ENCODE measurements at regions not wholly inside any gene's neighbourhood (a gene's known extent, or its start where the extent isn't known, plus 50 kb on each side); places are given as distances from the start of the nearest gene placed in this dataset.
"Not testable (repeated sequence)": the region's sequence is repeated elsewhere in the genome, so short reads cannot be mapped to it uniquely, and the experiment has no call there.

- intact Hi-C loops (cut with micrococcal nuclease) = no loop called here
- no peaks in the 10 kb centered on the region for H3K36me3 Mint-ChIP-seq (ENCODE audit: low read depth)
- no peaks in the 10 kb centered on the region for H3K4me1 Mint-ChIP-seq (ENCODE audit: low read depth)
- peaks cover 12% of the 10 kb centered on the region for H3K27me3 Mint-ChIP-seq (ENCODE audit: insufficient read depth)
- no peak for DNase-seq (ENCODE audit: low spot score)
- H3K9me3 Mint-ChIP-seq = no peaks in the 10 kb centered on the region
- H3K27ac Mint-ChIP-seq = no peak overlapping the region
- no peak overlapping the region for H3K4me3 Mint-ChIP-seq
Observed at GRCh38 chr16:79392081-79392480, 208.5 kb downstream of the MAF start.

- Mint-ChIP-seq H3K36me3 (ENCODE audit: low read depth) (no peaks in the 10 kb centered on the region), H3K27me3 (ENCODE audit: insufficient read depth) (peaks cover 12% of the 10 kb centered on the region), H3K27ac (no peak overlapping the region), H3K4me1 (ENCODE audit: low read depth) (no peaks in the 10 kb centered on the region), H3K4me3 (no peak overlapping the region), H3K9me3 (no peaks in the 10 kb centered on the region)
- no peak for DNase-seq (ENCODE audit: low spot score)
- intact Hi-C loops (cut with micrococcal nuclease) = no loop called here
Observed at GRCh38 chr16:79391395-79391794, 209.1 kb downstream of the MAF start.

- intact Hi-C loops (cut with micrococcal nuclease) = no loop called here
- Mint-ChIP-seq H3K4me1 (ENCODE audit: low read depth) (no peaks in the 10 kb centered on the region), H3K4me3 (no peak overlapping the region), H3K27ac (no peak overlapping the region), H3K27me3 (ENCODE audit: insufficient read depth) (peaks cover 12% of the 10 kb centered on the region), H3K36me3 (ENCODE audit: low read depth) (no peaks in the 10 kb centered on the region), H3K9me3 (no peaks in the 10 kb centered on the region)
- DNase-seq (ENCODE audit: low spot score) = no peak
Observed at GRCh38 chr16:79390481-79391051, 210.0 kb downstream of the MAF start.

- Mint-ChIP-seq H3K36me3 (ENCODE audit: low read depth) (no peaks in the 10 kb centered on the region), H3K27ac (no peak overlapping the region), H3K27me3 (ENCODE audit: insufficient read depth) (peaks cover 12% of the 10 kb centered on the region), H3K9me3 (no peaks in the 10 kb centered on the region), H3K4me1 (ENCODE audit: low read depth) (no peaks in the 10 kb centered on the region), H3K4me3 (no peak overlapping the region)
- no peak for DNase-seq (ENCODE audit: low spot score)
- intact Hi-C loops (cut with micrococcal nuclease) = no loop called here
Observed at GRCh38 chr16:79388396-79388795, 212.1 kb downstream of the MAF start.

GRCh38 chr16:79386299-79386698, 214.2 kb downstream of the MAF start:
- no peak for DNase-seq (ENCODE audit: low spot score)
- no peaks in the 10 kb centered on the region for H3K36me3 Mint-ChIP-seq (ENCODE audit: low read depth)
- peaks cover 19% of the 10 kb centered on the region for H3K27me3 Mint-ChIP-seq (ENCODE audit: insufficient read depth)
- H3K4me1 Mint-ChIP-seq (ENCODE audit: low read depth) = peaks cover 7% of the 10 kb centered on the region
- no peak overlapping the region for H3K27ac Mint-ChIP-seq
- no peaks in the 10 kb centered on the region for H3K9me3 Mint-ChIP-seq
- H3K4me3 Mint-ChIP-seq = no peak overlapping the region
- intact Hi-C loops (cut with micrococcal nuclease) = no loop called here

GRCh38 chr16:79381603-79382042, 218.9 kb downstream of the MAF start:
- Mint-ChIP-seq H3K27me3 (ENCODE audit: insufficient read depth) (peaks cover 17% of the 10 kb centered on the region), H3K36me3 (ENCODE audit: low read depth) (no peaks in the 10 kb centered on the region), H3K4me1 (ENCODE audit: low read depth) (peaks cover 18% of the 10 kb centered on the region), H3K9me3 (peaks cover 11% of the 10 kb centered on the region), H3K4me3 (no peak overlapping the region), H3K27ac (no peak overlapping the region)
- intact Hi-C loops (cut with micrococcal nuclease) = no loop called here
- no peak for DNase-seq (ENCODE audit: low spot score)

- intact Hi-C loops (cut with micrococcal nuclease) = no loop called here
- no peaks in the 10 kb centered on the region for H3K36me3 Mint-ChIP-seq (ENCODE audit: low read depth)
- DNase-seq (ENCODE audit: low spot score) = no peak
- H3K4me3 Mint-ChIP-seq = no peak overlapping the region
- H3K4me1 Mint-ChIP-seq (ENCODE audit: low read depth) = peaks cover 18% of the 10 kb centered on the region
- peaks cover 11% of the 10 kb centered on the region for H3K9me3 Mint-ChIP-seq
- H3K27ac Mint-ChIP-seq = no peak overlapping the region
- H3K27me3 Mint-ChIP-seq (ENCODE audit: insufficient read depth) = peaks cover 17% of the 10 kb centered on the region
Observed at GRCh38 chr16:79380995-79381602, 219.4 kb downstream of the MAF start.

- intact Hi-C loops (cut with micrococcal nuclease) = no loop called here
- peaks cover 18% of the 10 kb centered on the region for H3K4me1 Mint-ChIP-seq (ENCODE audit: low read depth)
- peaks cover 27% of the 10 kb centered on the region for H3K9me3 Mint-ChIP-seq
- H3K4me3 Mint-ChIP-seq = no peak overlapping the region
- H3K27ac Mint-ChIP-seq = no peak overlapping the region
- no peaks in the 10 kb centered on the region for H3K36me3 Mint-ChIP-seq (ENCODE audit: low read depth)
- no peak for DNase-seq (ENCODE audit: low spot score)
- peaks cover 19% of the 10 kb centered on the region for H3K27me3 Mint-ChIP-seq (ENCODE audit: insufficient read depth)
Observed at GRCh38 chr16:79379095-79379494, 221.4 kb downstream of the MAF start.

- H3K36me3 Mint-ChIP-seq (ENCODE audit: low read depth); H3K4me3 Mint-ChIP-seq; H3K27ac Mint-ChIP-seq; intact Hi-C loops (cut with micrococcal nuclease); DNase-seq (ENCODE audit: low spot score): not testable (repeated sequence)
- H3K9me3 Mint-ChIP-seq = peaks cover 34% of the 10 kb centered on the region
- peaks cover 15% of the 10 kb centered on the region for H3K27me3 Mint-ChIP-seq (ENCODE audit: insufficient read depth)
- peaks cover 18% of the 10 kb centered on the region for H3K4me1 Mint-ChIP-seq (ENCODE audit: low read depth)
Observed at GRCh38 chr16:79377082-79377481, 223.5 kb downstream of the MAF start.

GRCh38 chr16:79375351-79375750, 225.2 kb downstream of the MAF start:
- intact Hi-C loops (cut with micrococcal nuclease) = no loop called here
- H3K27ac Mint-ChIP-seq = no peak overlapping the region
- H3K4me3 Mint-ChIP-seq = no peak overlapping the region
- no peak for DNase-seq (ENCODE audit: low spot score)
- peaks cover 49% of the 10 kb centered on the region for H3K9me3 Mint-ChIP-seq
- H3K36me3 Mint-ChIP-seq (ENCODE audit: low read depth) = peaks cover 6% of the 10 kb centered on the region
- H3K4me1 Mint-ChIP-seq (ENCODE audit: low read depth) = peaks cover 5% of the 10 kb centered on the region
- peaks cover 4% of the 10 kb centered on the region for H3K27me3 Mint-ChIP-seq (ENCODE audit: insufficient read depth)

GRCh38 chr16:79372503-79373184, 227.9 kb downstream of the MAF start:
- no peak for DNase-seq (ENCODE audit: low spot score)
- H3K4me3 Mint-ChIP-seq = no peak overlapping the region
- intact Hi-C loops (cut with micrococcal nuclease) = no loop called here

GRCh38 chr16:79370736-79371135, 229.8 kb downstream of the MAF start:
- DNase-seq (ENCODE audit: low spot score) = no peak
- H3K36me3 Mint-ChIP-seq (ENCODE audit: low read depth) = peaks cover 6% of the 10 kb centered on the region
- peaks cover 57% of the 10 kb centered on the region for H3K9me3 Mint-ChIP-seq
- H3K27me3 Mint-ChIP-seq (ENCODE audit: insufficient read depth) = peaks cover 5% of the 10 kb centered on the region
- H3K27ac Mint-ChIP-seq = no peak overlapping the region
- intact Hi-C loops (cut with micrococcal nuclease) = no loop called here
- no peak overlapping the region for H3K4me3 Mint-ChIP-seq
- peaks cover 3% of the 10 kb centered on the region for H3K4me1 Mint-ChIP-seq (ENCODE audit: low read depth)

More at GRCh38 chr16:79372503-79373184, 227.9 kb downstream of the MAF start:
- peaks cover 54% of the 10 kb centered on the region for H3K9me3 Mint-ChIP-seq
- H3K4me1 Mint-ChIP-seq (ENCODE audit: low read depth) = peaks cover 3% of the 10 kb centered on the region
- H3K27ac Mint-ChIP-seq = no peak overlapping the region
- H3K27me3 Mint-ChIP-seq (ENCODE audit: insufficient read depth) = peaks cover 5% of the 10 kb centered on the region
- peaks cover 6% of the 10 kb centered on the region for H3K36me3 Mint-ChIP-seq (ENCODE audit: low read depth)

GRCh38 chr16:79369796-79370195, 230.7 kb downstream of the MAF start:
- no peak overlapping the region for H3K27ac Mint-ChIP-seq
- H3K4me1 Mint-ChIP-seq (ENCODE audit: low read depth) = peaks cover 3% of the 10 kb centered on the region
- intact Hi-C loops (cut with micrococcal nuclease) = no loop called here
- H3K27me3 Mint-ChIP-seq (ENCODE audit: insufficient read depth) = peaks cover 3% of the 10 kb centered on the region
- peaks cover 50% of the 10 kb centered on the region for H3K9me3 Mint-ChIP-seq
- H3K36me3 Mint-ChIP-seq (ENCODE audit: low read depth) = peaks cover 6% of the 10 kb centered on the region
- H3K4me3 Mint-ChIP-seq = no peak overlapping the region
- no peak for DNase-seq (ENCODE audit: low spot score)
